Stimulated activated CD8-positive, alpha-beta memory T cell treated with anti-CD3 and anti-CD28 coated beads, Interleukin-12 subunit alpha, Interleukin-12 subunit beta, amount 100 ng/mL, for 1 hour (primary cell): ENCODE measurements at regions not wholly inside any gene's neighbourhood (a gene's known extent, or its start where the extent isn't known, plus 50 kb on each side); places are given as distances from the start of the nearest gene placed in this dataset.
"Not testable (repeated sequence)": the region's sequence is repeated elsewhere in the genome, so short reads cannot be mapped to it uniquely, and the experiment has no call there.

Experiments
- DNase-seq: peaks from one replicate; pipeline ENCODE4 v3.0.0-alpha.2; 2020; ENCODE audit warnings: low read depth

GRCh38 chr3:81911221-81911620, 149.8 kb upstream of the GBE1 start:
- DNase-seq, result no peak

GRCh38 chr3:81910244-81910852, 148.9 kb upstream of the GBE1 start:
- no peak for DNase-seq

- DNase-seq, result no peak
These were observed 148.4 kb upstream of the GBE1 start for GRCh38 chr3:81909796-81910195.

GRCh38 chr3:81908561-81908960, 147.1 kb upstream of the GBE1 start:
- no peak for DNase-seq

GRCh38 chr3:81898336-81898735, 136.9 kb upstream of the GBE1 start:
- no peak for DNase-seq

- no peak for DNase-seq
These were observed 133.2 kb upstream of the GBE1 start for GRCh38 chr3:81894598-81894997.

GRCh38 chr3:81891055-81891895, 129.8 kb upstream of the GBE1 start:
- no peak for DNase-seq

GRCh38 chr3:81888914-81889557, 127.6 kb upstream of the GBE1 start:
- DNase-seq, result no peak

GRCh38 chr3:81887448-81887847, 126.0 kb upstream of the GBE1 start:
- DNase-seq, result no peak

- no peak for DNase-seq
These were observed 124.6 kb upstream of the GBE1 start for GRCh38 chr3:81886081-81886480.

GRCh38 chr3:81884791-81885190, 123.3 kb upstream of the GBE1 start:
- no peak for DNase-seq

- no peak for DNase-seq
These were observed 115.4 kb upstream of the GBE1 start for GRCh38 chr3:81876826-81877225.

GRCh38 chr3:81874738-81875137, 113.3 kb upstream of the GBE1 start:
- DNase-seq, result no peak

- no peak for DNase-seq
These were observed 111.1 kb upstream of the GBE1 start for GRCh38 chr3:81872566-81872965.

- DNase-seq, result no peak
These were observed 110.1 kb upstream of the GBE1 start for GRCh38 chr3:81871358-81872155.

GRCh38 chr3:81869382-81869781, 107.9 kb upstream of the GBE1 start:
- no peak for DNase-seq

GRCh38 chr3:81868597-81868996, 107.2 kb upstream of the GBE1 start:
- no peak for DNase-seq

GRCh38 chr3:81867875-81868274, 106.4 kb upstream of the GBE1 start:
- no peak for DNase-seq

- not testable (repeated sequence) for DNase-seq
These were observed 103.7 kb upstream of the GBE1 start for GRCh38 chr3:81865164-81865563.

GRCh38 chr3:81864272-81864671, 102.8 kb upstream of the GBE1 start:
- no peak for DNase-seq

- DNase-seq, result no peak
These were observed 102.3 kb upstream of the GBE1 start for GRCh38 chr3:81863756-81864155.

- no peak for DNase-seq
These were observed 100.1 kb upstream of the GBE1 start for GRCh38 chr3:81861593-81861992.
